ENCODE measurements at regions not wholly inside any gene's neighbourhood (a gene's known extent, or its start where the extent isn't known, plus 50 kb on each side); places are given as distances from the start of the nearest gene placed in this dataset.
"Not testable (repeated sequence)": the region's sequence is repeated elsewhere in the genome, so short reads cannot be mapped to it uniquely, and the experiment has no call there.

DNA sequence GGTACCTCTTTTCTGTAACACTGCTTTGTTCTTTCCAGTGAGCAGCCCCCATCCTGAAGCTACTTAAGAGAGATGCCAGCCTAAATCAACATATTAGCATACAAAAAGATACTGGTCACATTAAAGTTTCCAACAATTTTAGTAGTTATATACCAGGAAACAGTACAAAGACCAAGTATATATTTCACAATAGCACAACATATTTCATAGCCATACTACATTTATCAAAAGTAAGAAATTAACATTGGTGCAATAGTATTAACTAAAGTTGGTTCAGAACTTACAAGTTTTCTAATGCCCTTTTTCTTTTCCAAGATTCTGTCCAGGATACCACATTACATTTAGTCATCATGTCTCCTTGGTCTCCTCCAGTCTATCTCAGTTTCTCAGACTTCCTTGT, 641.0 kb upstream of the GJE1 start:
- no peak for DNase-seq

DNA sequence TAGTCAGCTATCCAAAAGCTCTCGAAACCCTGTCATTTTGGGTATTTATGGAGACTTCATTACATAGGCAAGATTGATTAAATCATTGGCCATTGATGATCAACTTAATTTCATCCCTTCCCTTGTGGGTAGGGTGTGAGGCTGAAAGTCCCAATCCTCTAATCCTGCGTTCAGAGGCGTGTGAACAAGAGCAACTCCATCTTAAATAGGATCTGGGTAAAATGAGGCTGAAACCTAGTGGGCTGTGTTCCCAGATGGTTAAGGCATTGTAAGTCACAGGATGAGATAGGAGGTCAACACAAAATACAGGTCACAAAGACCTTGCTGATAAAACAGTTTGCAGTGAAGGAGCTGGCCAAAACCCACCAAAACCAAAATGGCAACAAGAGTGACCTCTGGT, 641.7 kb upstream of the GJE1 start:
- DNase-seq, result no peak

DNA sequence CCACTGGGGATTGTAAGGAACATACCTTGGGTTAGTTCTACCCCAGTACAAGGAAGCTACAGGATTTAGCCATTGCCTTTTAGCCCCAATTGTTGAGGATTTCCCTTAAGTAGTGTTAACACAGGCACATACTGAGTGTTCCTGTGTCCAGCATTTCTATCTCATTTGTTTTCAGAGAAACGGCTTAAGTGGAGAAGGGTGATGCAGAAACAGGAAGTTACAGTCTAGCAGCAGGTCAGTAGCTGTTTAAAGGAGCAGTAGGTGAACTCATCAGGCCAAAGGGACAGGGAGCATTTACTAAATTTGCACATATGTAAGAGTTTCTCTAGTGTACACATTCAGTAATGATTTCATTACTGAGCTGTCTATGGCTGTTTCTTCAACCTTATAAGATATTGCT, 644.2 kb upstream of the GJE1 start:
- no peak for DNase-seq

DNA sequence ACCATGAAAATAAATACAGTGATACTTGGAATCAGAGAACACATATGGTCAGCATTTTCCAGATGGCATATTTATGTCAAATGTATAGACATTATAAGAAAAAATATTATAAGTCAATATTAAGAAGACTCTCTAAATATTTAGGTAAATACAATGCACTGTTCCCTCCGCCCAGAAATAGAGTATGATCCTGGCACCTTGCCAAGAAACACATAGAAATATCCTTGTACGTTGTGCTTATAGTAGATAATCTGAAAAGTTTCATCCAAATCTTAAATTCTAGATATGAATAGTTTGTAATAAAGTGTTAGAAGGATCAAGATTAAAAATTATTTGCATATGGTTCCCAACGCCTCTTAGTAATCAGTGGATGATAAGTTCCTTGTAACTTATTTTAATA, 645.8 kb upstream of the GJE1 start:
- DNase-seq, result no peak

DNA sequence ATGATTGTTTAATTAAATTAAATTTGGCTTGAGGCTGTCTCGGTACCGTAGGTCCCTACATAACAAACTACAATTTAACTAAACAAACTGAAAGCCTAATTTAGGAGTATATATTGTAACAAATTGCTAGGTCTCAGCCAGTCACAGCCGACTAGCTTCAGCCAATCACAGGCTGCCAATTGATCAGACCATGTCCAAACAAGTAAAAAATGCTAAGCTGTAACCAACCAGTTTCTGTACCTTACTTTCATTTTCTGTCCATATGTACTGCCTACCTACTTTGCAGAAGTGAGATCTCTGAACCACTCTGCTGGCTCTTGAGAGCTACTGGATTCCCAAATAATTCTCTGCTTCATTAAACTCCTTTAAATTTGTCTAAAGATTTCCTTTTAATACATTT, 648.0 kb upstream of the GJE1 start:
- DNase-seq, result no peak

DNA sequence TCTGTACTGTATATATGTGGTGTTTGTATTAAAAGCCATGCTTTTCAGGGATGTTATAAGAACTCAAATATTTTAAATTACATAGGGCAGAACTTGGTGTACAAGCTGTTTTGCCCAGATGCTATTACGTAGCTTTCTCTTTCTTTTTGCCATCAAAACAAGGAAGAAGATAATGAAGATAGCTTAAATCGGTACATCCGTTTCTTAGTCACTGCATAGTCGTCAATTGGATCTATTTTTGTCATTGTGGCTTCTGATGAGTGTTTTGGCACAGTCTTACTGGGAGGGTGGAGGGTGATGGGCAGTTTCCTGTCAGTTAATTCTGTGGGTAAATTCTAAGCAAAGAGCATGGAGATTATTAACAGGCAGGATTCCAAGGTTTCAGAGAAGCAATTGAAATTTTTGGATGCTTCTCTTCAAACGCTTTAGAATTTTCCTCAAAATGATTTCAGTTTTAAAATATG, 649.1 kb upstream of the GJE1 start:
- peak; percentile 34 for DNase-seq

DNA sequence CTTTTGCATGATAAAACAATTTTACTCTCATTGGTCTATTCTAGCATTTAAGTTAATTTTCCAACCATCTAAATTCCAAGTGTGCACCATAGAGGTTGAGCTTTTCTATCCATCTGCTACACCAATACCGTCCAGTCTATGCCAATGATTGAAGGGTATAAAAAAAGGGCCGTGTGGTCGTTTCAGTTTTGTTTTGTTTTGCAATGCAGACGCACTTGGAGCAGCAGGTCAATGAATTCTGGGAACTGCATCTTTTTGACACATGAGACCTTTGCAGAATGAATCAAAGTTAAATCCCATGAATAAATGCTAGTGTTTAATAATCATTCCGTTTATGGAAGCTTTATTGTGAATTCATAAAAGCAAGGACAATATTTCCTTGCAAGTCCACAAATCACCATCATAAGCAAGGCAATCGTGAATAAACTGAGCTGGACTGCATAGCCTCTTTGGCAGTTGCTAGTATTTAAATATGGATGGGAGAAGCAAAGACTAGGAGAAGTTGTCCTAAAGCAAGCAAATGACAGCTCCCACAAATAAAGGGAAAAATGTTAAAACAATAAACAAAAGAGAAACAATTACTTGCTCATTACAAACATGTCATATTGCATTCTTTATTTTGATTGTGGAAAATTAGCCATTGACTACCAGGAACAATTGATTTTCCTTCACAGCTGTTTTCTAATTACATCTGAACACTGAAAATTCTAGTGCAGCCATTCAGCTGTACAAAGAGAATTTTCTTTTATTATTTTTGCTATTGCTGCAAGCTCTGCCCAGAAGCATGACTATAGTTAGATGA, 649.7 kb upstream of the GJE1 start:
- peak; percentile 7 for DNase-seq

DNA sequence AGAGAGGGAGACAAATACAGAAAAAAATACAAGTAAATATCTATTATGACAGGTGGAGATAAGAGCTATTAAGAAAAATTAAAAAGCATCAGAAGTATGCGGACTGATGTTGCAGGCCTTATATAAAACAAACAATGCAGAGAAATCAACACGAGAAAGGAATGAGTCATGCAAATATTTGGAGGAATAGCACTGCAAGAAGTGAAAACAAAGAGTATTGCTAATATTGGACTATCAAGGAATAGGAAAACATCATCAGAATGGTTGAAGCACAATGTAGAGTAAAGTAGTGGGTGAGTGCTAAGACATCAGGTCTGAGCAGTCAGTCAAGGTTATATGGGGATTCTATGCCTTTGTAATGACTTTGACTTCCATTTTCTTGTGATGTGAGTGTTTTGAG, 657.5 kb upstream of the GJE1 start:
- DNase-seq, result no peak

DNA sequence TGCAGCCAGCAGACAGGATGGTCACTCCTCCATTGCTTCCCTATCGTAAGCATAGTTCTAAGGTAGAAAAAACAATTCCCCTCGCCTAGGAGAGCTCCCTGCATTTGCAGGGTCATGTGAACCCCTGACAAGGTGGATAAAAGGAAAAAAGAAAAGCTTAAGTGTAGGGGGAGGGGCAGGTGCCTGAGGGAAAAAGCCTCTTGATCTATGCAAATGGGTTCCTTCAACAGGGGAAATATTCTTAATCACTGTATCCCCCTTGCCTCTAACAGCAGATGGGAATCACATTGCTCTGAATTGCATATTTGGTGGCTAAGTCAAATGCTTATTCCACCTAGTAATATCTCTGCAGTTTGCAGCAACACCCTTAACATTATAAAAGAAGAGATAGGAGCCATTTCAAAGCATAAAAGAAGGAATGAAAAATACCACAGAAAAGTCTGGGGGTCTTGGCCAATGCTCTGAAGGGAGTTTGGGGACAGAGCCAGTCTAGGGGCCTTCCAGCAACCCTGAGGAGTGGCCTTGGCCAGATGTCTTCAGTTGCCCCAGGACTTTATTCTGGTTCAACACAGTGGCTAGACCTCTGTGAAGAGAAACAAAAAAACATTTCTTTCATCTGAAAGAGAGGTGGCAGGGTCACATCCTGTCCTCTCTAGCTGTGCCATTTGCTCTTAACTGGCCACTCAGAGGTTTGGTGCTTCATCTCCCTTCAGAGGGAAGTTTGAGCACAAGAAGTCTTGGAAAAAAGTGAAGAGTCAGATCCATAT, 660.4 kb upstream of the GJE1 start:
- no peak for DNase-seq

DNA sequence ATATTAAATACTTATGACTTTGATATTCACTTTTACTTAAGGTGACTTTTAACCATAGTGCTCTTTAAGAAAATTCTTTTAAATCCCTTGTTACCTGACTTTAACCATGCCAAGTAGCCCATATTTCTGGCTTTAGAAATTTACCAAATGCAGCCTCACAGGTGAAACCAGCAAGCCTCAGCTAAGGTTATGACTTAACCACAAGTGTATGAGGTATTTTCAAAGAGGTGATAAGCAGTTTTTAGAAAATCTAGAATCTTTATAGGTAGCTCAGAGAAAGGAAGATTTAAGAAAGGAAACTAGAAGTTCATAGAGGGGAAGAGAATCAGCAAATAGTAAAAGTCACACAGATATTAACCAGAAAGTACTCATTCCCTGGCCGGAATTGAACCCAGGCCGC, 661.9 kb upstream of the GJE1 start:
- DNase-seq, result no peak

DNA sequence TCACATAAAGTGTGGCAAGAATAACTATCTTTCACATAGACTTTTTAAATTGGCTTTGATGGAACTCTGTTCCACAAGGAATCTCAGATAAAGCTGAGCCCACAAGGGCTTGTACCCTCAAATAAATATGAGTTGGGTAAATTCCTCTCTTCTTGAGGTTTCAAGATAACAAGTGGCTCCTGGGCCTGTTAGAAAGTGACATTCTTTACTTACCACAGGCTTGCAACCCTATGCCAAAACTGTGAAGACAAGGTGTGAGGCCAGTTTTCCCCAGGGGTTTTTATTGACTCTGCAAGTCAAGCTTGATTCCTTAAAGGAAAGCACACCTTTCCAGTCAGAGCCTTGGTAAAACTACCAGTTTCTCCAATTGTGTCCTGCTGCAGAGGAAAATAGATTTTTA, 664.8 kb upstream of the GJE1 start:
- DNase-seq, result no peak

DNA sequence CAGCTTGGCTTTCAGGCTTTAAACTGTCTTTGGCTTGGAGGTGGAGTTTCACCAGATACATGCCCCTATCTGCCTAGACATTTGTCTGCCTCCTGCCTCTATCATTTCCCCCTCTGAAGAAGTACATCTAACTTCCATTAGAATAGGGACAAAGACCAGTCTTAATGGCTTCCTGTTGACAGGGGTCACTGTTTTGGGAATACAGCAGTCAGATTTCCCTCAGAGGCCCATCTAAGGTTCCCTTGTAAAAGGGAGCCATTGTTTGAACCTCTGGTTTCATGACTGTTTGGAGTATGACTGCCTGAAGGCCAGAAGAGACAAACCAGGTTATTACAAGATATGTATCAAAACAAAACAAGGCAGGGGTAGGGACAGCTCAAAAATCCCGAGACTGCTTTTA, 665.7 kb upstream of the GJE1 start:
- no peak for DNase-seq

DNA sequence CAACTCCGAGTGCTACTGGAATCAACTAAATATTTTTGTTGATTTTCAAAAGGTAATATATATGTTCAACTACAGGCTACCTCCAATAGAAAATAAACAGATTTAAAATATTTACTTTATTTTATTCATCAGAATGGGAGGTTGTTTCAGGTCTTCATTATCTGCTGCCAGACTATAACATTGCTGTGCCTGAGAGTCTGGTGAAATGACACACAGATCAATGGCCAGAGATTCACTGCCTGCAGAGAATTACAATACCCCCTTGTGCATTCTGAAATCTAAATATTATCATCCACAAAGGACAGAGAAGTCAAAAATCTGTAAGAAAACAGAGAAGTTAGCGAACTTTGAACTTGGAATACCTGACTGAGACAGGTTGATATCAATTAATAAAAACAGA, 667.8 kb upstream of the GJE1 start:
- no peak for DNase-seq

DNA sequence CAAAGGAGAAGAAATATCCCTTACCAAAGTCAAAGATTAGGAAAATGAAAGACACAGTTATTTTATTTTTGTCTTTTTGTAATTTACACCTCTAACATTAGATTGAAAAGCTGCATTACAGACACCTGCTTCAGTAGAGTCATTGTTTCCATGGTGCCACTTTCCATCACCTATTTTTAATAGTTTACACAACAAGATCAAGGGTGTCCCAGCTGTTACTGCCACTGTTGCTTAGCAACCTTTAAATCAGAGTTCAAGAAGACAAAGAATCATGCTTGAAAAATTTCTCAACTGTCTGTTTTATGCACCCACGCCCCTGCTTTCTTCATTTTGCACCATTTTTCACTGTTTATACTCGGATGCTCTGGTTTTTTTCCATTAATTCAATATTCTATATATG, 668.2 kb upstream of the GJE1 start:
- peak; percentile 79 for DNase-seq

DNA sequence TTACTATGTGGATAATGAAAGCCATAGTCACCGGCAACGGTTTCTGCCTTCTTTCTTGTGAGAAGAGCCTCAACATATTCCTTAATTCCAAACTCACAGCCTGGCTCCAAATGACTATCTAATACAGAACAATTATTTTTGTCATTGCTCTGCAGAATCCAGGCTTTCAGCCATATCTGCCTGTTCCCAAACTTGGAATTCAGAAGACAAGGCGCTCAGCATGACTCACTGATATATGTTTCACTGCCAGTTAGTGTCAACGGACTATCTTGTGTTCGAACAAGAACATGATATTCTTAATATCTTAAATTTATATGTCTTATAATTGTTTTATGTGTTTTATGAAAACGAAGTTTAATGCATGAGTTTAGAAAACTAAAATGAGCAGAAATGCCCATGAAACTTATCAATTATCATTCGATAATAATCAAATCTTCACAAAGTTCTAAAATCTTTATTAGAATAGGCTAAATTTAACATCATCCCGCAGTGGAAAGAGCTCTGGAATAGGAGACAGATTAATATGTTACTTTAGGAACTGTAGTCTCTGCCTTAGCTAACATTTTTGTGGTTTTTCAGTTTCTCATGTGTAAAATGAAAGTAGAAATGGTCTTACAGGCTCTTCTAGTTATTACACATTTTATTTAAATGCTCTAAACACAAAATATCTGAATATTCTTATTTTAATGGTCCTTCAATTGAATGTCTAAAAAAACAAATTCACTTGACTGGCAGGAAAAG, 669.3 kb upstream of the GJE1 start:
- DNase-seq, result no peak

DNA sequence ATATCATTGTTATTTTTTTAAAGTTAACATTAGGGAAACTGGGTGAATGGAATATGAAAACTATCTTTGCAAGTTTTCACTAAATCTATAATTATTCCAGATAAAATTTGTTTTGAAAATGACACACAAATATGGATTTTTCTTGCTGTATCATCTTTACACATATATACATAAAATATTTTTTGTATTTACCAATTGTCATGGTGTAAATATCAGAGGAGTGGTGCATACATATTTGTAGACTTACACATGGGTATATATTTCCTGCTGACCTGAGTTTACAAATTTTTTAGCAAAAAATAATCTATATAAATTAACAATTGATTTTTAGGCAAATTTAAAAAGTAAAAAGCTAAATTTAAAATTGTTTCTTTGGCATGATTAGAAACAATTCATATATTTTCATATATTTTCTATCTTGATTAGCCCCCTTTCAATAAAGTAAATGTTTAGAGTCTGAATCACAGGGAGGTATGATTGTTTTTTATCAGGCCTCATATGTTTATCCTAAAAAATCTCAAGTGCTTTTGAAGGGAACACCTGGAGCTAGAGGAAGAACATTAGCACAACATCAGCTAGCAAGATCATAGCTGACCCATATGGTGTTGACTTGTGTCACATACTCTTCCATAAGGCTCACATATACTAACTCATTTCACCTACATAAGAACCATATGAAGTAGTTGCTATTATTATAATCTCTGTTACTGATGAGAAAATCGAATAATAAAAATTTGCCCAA, 671.8 kb upstream of the GJE1 start:
- DNase-seq, result no peak

DNA sequence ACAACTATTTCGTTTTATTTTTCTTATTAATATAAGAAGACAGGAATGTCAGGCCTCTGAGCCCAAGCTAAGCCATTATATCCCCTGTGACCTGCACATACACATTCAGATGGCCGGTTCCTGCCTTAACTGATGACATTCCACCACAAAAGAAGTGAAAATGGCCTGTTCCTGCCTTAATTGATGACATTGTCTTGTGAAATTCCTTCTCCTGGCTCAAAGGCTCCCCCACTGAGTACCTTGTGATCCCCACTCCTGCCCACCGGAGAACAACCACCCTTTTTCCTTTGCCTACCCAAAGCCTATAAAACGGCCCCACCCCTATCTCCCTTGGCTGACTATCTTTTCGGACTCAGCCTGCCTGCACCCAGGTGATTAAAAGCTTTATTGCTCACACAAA, 672.5 kb upstream of the GJE1 start:
- not testable (repeated sequence) for DNase-seq

DNA sequence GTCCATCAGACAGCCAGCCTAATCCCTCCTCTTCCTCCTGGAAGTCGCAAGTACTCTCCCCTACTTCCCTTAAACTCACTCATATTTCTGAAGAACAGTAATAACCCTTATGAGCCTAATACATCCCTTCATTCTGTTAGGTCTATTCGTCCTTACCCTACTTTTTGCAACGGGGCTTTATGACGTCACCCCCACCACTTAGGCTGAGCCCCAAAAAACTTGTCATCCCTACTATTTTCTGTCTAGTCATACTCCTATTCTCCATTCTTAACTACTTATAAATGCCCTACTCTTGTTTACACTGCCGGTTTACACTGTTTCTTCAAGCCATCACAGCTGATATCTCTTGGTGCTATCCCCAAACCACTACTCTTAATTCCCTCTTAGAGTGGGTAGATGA, 674.7 kb upstream of the GJE1 start:
- DNase-seq, result not testable (repeated sequence)

DNA sequence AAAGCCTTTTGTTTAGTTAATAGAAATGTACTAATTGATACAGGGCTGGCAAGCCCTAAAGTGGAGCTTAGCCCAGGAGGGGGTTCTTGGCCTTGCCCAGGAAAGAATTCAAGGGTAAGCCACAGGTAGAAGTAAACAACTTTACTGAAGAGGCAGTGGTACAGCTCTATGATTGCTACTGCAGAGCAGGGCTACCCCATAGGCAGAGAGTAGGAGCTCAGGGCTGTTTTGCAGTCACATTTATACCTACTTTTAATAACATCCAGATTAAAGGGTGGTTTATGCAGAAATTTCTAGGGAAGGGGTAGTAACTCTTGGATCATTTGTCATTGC, 680.4 kb upstream of the GJE1 start:
- DNase-seq, result no peak

DNA sequence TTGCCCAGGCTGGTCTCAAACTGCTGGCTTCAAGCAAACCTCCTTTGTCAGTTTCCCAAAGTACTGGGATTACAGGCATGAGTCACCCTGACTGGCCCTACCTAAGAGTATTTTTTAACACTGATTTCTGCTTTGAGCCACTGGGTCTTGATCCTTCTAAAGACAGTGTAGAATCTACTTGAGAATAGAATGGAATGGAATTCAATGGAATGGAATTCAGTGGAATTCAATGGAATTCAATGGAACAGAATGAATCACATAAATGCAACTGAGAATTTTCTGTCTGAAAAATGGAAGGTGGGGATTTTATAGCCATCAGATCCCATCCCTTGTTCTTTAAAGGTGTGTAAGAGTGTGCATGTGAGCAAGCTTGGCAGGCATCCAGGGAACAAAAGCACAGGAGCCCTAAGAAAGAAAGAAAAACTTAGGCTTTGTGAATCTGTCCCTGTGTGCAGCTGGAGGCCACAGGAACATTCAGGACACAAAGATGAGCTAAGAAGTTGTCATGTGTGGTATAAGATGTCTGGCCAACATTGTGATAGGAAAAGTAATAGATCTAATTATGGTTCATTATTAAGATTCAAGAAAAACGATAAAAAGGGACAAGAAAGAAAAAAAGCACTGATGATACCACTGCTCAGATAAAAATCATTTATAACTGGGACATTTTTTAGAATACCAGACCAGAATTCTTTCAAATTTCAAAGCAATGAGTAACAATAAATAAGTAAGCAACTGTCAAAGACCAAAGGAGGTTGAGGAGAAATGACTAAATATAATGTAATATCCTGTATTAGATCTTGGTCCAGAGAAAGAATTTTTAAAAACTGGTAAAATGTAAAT, 681.0 kb upstream of the GJE1 start:
- DNase-seq, result no peak

DNA sequence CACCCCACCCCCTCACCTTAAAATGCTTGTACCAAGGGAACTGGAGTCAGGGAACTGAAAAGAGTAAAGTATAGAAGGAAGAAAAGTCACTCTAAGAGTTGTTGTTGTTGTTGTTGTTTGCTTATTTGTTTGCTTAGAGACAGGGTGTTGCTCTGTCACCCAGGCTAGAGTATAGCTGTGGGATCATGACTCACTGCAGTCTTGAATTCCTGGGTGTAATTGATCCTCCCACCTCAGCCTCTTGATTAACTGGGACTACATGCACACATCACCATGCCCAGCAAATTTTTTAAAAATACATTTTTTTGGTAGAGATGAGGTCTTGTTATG, 681.6 kb upstream of the GJE1 start:
- DNase-seq, result no peak

DNA sequence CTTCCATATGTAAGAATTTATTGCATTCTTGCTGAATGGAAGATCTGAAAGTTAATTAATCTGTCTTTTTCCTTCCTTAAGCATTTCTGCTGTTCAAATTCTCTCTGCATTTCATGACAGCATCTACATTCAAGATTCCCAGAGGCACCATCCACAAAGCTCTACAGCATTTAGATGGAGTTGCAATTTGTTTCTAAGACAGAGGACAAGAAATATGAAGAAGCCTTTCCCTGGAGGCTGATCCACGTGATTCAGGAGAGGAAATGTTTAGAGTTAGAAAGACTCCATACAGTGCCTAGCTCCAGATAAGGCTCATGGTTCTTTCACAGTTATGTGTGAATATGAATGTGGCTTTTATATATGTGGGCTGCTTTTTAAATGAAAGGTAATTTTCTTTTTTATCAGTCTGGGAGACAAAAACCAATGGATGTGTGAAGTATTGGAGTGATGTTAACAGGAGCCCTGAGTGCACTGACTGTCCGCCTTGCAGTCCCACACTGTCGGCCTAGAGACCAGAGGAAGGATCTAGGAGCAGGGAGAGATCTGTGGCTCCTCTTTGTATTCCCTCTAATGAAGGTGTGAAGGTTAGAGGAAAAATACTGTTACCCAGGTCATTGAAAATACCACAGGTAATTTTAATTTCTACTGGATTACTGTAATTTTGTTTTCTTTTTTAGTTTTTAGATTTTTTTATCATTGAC, 686.6 kb upstream of the GJE1 start:
- no peak for DNase-seq
